22Rv1 (cell line): ENCODE measurements at regions not wholly inside any gene's neighbourhood (a gene's known extent, or its start where the extent isn't known, plus 50 kb on each side); places are given as distances from the start of the nearest gene placed in this dataset.

Experiments
- ZFX ChIP-seq: fragments of 450-650 bp; IDR thresholded peaks from 2 replicates; pipeline ENCODE4 v1.6.1; 2017; ENCODE audit warnings: antibody characterized with exemption, borderline replicate concordance
- TF ChIP-seq, protein P1 (sequence below): fragments of 450-650 bp; IDR thresholded peaks from 2 replicates; pipeline ENCODE4 v1.5.1; 2017; ENCODE audit warnings: mild to moderate bottlenecking

DNA sequence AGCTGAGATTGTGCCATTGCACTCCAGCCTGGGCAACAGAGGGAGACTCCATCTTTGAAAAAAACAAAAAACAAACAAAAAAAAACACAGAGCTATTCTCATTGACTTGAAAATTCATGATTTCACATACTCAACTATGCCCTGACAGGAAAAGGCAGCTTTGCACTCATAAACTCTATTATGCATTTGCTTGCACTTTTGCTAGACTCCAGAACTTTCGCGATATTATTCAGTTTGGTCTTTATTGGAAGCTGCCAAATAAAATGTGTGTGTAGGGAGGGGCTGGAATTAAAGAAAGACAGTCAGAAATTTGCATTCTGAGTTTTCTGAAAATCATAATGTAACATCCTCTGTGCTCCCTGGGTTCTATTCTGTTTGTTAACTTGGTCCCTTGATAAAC is 635.1 kb upstream of the KLF12 start:
- TF ChIP-seq, protein P1, sequence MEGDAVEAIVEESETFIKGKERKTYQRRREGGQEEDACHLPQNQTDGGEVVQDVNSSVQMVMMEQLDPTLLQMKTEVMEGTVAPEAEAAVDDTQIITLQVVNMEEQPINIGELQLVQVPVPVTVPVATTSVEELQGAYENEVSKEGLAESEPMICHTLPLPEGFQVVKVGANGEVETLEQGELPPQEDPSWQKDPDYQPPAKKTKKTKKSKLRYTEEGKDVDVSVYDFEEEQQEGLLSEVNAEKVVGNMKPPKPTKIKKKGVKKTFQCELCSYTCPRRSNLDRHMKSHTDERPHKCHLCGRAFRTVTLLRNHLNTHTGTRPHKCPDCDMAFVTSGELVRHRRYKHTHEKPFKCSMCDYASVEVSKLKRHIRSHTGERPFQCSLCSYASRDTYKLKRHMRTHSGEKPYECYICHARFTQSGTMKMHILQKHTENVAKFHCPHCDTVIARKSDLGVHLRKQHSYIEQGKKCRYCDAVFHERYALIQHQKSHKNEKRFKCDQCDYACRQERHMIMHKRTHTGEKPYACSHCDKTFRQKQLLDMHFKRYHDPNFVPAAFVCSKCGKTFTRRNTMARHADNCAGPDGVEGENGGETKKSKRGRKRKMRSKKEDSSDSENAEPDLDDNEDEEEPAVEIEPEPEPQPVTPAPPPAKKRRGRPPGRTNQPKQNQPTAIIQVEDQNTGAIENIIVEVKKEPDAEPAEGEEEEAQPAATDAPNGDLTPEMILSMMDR, result no peak
- no peak for TF ChIP-seq ZFX
